Progenitor cell of endocrine pancreas (in vitro differentiated cells): ENCODE measurements at regions not wholly inside any gene's neighbourhood (a gene's known extent, or its start where the extent isn't known, plus 50 kb on each side); places are given as distances from the start of the nearest gene placed in this dataset.

Experiments used
- DNase-seq: peaks from one replicate; pipeline ENCODE4 v3.0.0; 2021; ENCODE audit warnings: low spot score; ENCODE audit not compliant: unreplicated experiment
- H3K27ac Mint-ChIP-seq: 2 replicates; pipeline ENCODE4 v1.8.0; 2021; ENCODE audit warnings: mild to moderate bottlenecking, moderate library complexity, mixed read lengths
- H3K27me3 Mint-ChIP-seq: 2 replicates; pipeline ENCODE4 v1.8.0; 2021; ENCODE audit warnings: mixed read lengths
- H3K36me3 Mint-ChIP-seq: 2 replicates; pipeline ENCODE4 v1.8.0; 2022; ENCODE audit warnings: mixed read lengths; ENCODE audit not compliant: insufficient read depth
- H3K4me1 Mint-ChIP-seq: 2 replicates; pipeline ENCODE4 v1.8.0; 2021; ENCODE audit warnings: low read depth, mixed read lengths
- H3K4me3 Mint-ChIP-seq: 2 replicates; pipeline ENCODE4 v1.8.0; 2021; ENCODE audit warnings: low read depth, mild to moderate bottlenecking, moderate library complexity, mixed read lengths
- H3K9me3 Mint-ChIP-seq: 2 replicates; pipeline ENCODE4 v1.8.0; 2021; ENCODE audit warnings: low read depth, mixed read lengths
- TF ChIP-seq, protein P1 (sequence below): fragments of 200-600 bp; sonication (generic); IDR thresholded peaks from one replicate; pipeline ENCODE4 v1.5.0; 2021; ENCODE audit warnings: antibody characterized with exemption, mild to moderate bottlenecking; ENCODE audit not compliant: unreplicated experiment

DNA sequence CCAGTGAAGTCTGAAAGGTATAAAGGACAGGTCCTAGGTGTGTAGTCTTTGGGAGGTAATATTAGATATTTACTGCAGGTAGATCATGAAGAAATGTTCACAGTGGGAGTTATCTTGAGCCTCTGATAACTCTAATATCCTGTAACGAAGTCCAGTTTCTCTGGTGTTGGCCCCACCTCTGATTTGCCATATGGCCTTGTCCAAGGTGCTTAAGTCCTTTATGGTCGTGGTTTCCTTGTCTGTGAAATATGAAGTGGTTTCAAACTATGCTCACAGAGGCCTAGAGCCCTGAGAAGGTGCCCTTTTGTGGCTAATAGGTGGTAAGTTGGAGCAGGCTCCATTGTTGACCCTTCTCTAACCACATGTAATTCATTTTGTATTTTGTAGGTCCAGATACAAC is 190.7 kb downstream of the ICOS start:
- Mint-ChIP-seq H3K27ac (no peak overlapping the region), H3K4me3 (no peak overlapping the region), H3K9me3 (peaks cover 3% of the 10 kb centered on the region), H3K27me3 (peaks cover 2% of the 10 kb centered on the region), H3K36me3 (no peaks in the 10 kb centered on the region), H3K4me1 (peaks cover 3% of the 10 kb centered on the region)
- TF ChIP-seq, protein P1, sequence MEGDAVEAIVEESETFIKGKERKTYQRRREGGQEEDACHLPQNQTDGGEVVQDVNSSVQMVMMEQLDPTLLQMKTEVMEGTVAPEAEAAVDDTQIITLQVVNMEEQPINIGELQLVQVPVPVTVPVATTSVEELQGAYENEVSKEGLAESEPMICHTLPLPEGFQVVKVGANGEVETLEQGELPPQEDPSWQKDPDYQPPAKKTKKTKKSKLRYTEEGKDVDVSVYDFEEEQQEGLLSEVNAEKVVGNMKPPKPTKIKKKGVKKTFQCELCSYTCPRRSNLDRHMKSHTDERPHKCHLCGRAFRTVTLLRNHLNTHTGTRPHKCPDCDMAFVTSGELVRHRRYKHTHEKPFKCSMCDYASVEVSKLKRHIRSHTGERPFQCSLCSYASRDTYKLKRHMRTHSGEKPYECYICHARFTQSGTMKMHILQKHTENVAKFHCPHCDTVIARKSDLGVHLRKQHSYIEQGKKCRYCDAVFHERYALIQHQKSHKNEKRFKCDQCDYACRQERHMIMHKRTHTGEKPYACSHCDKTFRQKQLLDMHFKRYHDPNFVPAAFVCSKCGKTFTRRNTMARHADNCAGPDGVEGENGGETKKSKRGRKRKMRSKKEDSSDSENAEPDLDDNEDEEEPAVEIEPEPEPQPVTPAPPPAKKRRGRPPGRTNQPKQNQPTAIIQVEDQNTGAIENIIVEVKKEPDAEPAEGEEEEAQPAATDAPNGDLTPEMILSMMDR, result no peak
- no peak for DNase-seq

DNA sequence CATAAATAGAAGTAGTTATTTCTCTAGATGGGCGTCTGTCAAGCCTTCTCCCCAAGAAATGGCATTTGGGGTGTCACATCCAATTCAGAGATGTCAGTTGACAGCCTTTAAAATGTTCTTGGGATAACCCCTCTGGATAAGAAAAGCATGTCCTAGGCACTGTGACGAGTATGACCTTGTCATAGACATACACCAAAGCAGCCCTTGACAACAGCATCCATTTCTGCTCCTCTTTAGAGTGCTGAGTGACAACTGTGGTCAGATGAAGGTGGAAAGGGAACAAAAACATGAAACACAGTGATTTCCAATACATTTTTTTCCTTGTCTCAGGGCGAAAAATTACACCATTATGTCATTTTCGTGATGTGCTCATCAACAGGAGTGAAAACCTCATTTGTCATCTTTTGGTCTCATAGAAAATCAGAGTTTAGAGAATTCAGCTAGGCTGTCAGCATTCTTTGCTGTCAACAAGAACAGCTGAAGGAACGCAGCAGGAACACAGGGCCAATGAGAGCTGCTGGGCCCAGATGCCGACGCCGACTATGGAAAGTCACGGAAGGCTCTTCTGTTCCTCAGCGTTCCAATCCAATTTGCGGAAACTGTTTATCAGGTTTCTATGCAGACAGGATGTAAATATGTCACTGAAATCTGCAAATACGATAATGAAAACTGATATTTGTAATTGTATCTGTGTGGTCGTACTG is 193.2 kb downstream of the ICOS start:
- H3K36me3 Mint-ChIP-seq, result no peaks in the 10 kb centered on the region
- TF ChIP-seq, protein P1, result no peak
- H3K4me1 Mint-ChIP-seq, result peaks cover 3% of the 10 kb centered on the region
- no peak overlapping the region for H3K27ac Mint-ChIP-seq
- H3K4me3 Mint-ChIP-seq, result no peak overlapping the region
- DNase-seq, result no peak
- H3K27me3 Mint-ChIP-seq, result peaks cover 6% of the 10 kb centered on the region
- peaks cover 3% of the 10 kb centered on the region for H3K9me3 Mint-ChIP-seq

DNA sequence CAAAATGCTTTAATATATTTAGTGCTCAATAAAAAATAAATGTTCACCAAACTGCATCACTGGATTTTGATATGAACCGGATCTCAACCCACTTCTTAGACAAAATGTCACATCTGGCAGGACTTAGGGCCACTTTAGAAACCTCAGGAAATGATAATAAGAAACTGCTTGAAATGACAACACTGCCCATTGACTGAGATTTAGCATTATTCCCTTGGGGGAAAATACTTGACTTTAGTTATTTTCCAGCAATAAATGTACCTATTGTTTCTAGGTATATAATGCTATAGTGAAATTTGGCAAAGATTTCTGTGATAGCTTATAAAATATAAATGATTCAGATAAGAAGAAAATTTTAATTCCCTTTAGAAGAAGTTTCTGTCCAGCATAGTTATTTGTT is 195.1 kb downstream of the ICOS start:
- Mint-ChIP-seq H3K4me3 (no peak overlapping the region), H3K9me3 (peaks cover 3% of the 10 kb centered on the region), H3K36me3 (no peaks in the 10 kb centered on the region), H3K4me1 (peaks cover 3% of the 10 kb centered on the region), H3K27ac (no peak overlapping the region), H3K27me3 (peaks cover 6% of the 10 kb centered on the region)
- no peak for DNase-seq
- TF ChIP-seq, protein P1, result no peak

DNA sequence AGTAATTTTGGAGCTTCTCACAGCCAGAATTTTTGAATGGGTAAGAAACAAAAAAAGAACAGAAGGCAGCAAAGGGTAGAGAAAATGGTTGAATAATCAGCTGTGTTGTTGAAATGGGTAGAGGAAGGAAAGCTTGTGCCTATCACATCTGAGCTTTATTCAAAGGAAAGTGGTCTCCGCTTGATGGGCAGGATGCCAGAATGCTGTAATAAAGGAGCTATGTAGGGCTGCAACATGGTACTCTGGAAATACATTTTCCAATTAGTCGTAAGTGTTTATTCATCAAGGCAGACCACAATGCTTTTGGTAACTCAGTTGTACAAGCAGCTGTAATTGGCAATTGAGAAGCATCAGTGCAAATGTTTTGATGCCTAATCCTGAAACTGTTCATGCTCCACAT is 196.9 kb downstream of the ICOS start:
- no peak for DNase-seq
- Mint-ChIP-seq H3K4me3 (no peak overlapping the region), H3K27me3 (peaks cover 9% of the 10 kb centered on the region), H3K9me3 (no peaks in the 10 kb centered on the region), H3K4me1 (peaks cover 4% of the 10 kb centered on the region), H3K27ac (no peak overlapping the region), H3K36me3 (no peaks in the 10 kb centered on the region)
- TF ChIP-seq, protein P1, result no peak

DNA sequence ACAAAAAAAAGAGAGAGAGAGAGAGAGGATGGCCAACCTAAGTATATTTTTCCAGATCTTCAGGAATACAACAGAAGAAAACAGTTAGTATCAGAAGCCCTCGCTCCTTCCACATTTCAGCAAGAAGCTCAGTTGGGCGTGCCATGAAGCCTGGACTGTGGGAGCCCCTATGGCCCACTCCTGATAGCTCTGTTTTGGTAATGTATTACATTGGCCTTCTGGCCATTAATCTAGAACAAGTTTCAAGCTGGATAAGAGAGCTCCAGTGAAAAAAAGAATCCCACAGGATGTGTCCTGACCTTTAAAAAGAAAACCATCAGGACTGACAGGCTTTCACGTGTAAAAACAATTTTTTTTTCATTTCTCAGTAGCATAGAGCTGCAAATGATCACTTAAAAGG is 197.9 kb downstream of the ICOS start:
- peaks cover 4% of the 10 kb centered on the region for H3K4me1 Mint-ChIP-seq
- no peaks in the 10 kb centered on the region for H3K36me3 Mint-ChIP-seq
- H3K27me3 Mint-ChIP-seq, result peaks cover 9% of the 10 kb centered on the region
- no peaks in the 10 kb centered on the region for H3K9me3 Mint-ChIP-seq
- no peak overlapping the region for H3K4me3 Mint-ChIP-seq
- no peak overlapping the region for H3K27ac Mint-ChIP-seq
- TF ChIP-seq, protein P1, result no peak
- no peak for DNase-seq
